BJ (cell line): ENCODE measurements at regions not wholly inside any gene's neighbourhood (a gene's known extent, or its start where the extent isn't known, plus 50 kb on each side); places are given as distances from the start of the nearest gene placed in this dataset.
A peak's percentile ranks its signal among the peaks of the same experiment; 100 is the strongest.

Source experiments
- CTCF ChIA-PET: fragments of 350-600 bp; formaldehyde crosslinking; extraction: SDS; loops from one replicate; lab custom pipeline; 2021; ENCODE audit warnings: antibody characterized with exemption, inconsistent platforms; lab: Yijun Ruan, JAX
- POLR2A ChIA-PET: fragments of 300-600 bp; sonication (Branson Sonifier 250); formaldehyde crosslinking; extraction: SDS; loops from one replicate; lab custom pipeline; 2021; ENCODE audit warnings: antibody characterized with exemption; lab: Charles Lee
- DNase-seq: peaks from one replicate; pipeline ENCODE4 v3.0.0-alpha.2; 2011; ENCODE audit warnings: low read depth
- H3K27me3 ChIP-seq: 2 replicates; pipeline ENCODE4 v1.6.0; 2011; ENCODE audit warnings: low read length; ENCODE audit not compliant: control insufficient read depth, insufficient read depth
- H3K36me3 ChIP-seq: 2 replicates; pipeline ENCODE4 v1.5.1; 2011; ENCODE audit warnings: low read length; ENCODE audit not compliant: control insufficient read depth, insufficient read depth
- H3K4me3 ChIP-seq: 2 replicates; pipeline ENCODE4 v1.5.1; 2011; ENCODE audit warnings: low read depth, mild to moderate bottlenecking, control low read depth, low read length
- TF ChIP-seq, protein P1 (sequence below): IDR thresholded peaks from 2 replicates; pipeline ENCODE4 v1.5.1; 2011; ENCODE audit warnings: low read depth, mild to moderate bottlenecking, control low read depth, inconsistent platforms, low read length, moderate library complexity; ENCODE audit not compliant: insufficient read depth

DNA sequence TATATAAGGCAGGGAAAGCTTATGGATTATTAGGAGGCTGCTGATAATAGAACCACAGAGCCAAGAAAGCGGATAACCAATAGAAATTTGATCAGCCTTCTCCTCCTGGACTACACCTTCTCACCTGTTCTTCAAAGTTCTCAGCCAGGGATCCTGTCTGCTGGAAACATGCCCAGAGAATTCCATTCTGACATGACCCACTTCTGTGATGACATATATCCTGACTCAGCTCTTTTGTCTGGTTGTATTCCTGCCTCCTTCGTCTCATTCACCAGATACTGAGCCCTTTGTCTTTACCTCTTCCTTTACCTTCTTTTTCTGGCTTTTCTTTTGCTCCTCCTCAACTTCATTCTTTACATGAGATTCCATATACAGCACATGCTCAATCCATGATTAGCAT, 576.1 kb downstream of the CDH11 start:
- POLR2A ChIA-PET = no interaction called here
- Histone ChIP-seq H3K36me3 (no peaks in the 10 kb centered on the region), H3K27me3 (no peaks in the 10 kb centered on the region), H3K4me3 (no peak overlapping the region)
- TF ChIP-seq, protein P1, sequence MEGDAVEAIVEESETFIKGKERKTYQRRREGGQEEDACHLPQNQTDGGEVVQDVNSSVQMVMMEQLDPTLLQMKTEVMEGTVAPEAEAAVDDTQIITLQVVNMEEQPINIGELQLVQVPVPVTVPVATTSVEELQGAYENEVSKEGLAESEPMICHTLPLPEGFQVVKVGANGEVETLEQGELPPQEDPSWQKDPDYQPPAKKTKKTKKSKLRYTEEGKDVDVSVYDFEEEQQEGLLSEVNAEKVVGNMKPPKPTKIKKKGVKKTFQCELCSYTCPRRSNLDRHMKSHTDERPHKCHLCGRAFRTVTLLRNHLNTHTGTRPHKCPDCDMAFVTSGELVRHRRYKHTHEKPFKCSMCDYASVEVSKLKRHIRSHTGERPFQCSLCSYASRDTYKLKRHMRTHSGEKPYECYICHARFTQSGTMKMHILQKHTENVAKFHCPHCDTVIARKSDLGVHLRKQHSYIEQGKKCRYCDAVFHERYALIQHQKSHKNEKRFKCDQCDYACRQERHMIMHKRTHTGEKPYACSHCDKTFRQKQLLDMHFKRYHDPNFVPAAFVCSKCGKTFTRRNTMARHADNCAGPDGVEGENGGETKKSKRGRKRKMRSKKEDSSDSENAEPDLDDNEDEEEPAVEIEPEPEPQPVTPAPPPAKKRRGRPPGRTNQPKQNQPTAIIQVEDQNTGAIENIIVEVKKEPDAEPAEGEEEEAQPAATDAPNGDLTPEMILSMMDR = no peak
- CTCF ChIA-PET = interaction anchor here (0.8 kb wide), 1 partner anchor 11 kb away, joined by 3 read pairs; no protein-coding TSS in a partner anchor
- DNase-seq = no peak

GRCh38 chr16:64544859-64545258, 577.0 kb downstream of the CDH11 start:
- Histone ChIP-seq H3K36me3 (no peaks in the 10 kb centered on the region), H3K4me3 (no peak overlapping the region), H3K27me3 (no peaks in the 10 kb centered on the region)
- TF ChIP-seq, protein P1 = no peak
- no peak for DNase-seq
- POLR2A ChIA-PET = no interaction called here
- CTCF ChIA-PET = interaction anchor here (1.5 kb wide), 1 partner anchor 46 kb away, joined by 3 read pairs; no protein-coding TSS in a partner anchor

- DNase-seq = peak; percentile 15
- Histone ChIP-seq H3K4me3 (no peak overlapping the region), H3K27me3 (no peaks in the 10 kb centered on the region), H3K36me3 (no peaks in the 10 kb centered on the region)
- CTCF ChIA-PET = interaction anchor here (1.5 kb wide), 1 partner anchor 45 kb away, joined by 3 read pairs; no protein-coding TSS in a partner anchor
- POLR2A ChIA-PET = interaction anchor here (0.6 kb wide), 1 partner anchor 567 kb away, joined by 4 read pairs; no protein-coding TSS in a partner anchor
- TF ChIP-seq, protein P1 = no peak
Measured at GRCh38 chr16:64543441-64543840, 578.4 kb downstream of the CDH11 start.

DNA sequence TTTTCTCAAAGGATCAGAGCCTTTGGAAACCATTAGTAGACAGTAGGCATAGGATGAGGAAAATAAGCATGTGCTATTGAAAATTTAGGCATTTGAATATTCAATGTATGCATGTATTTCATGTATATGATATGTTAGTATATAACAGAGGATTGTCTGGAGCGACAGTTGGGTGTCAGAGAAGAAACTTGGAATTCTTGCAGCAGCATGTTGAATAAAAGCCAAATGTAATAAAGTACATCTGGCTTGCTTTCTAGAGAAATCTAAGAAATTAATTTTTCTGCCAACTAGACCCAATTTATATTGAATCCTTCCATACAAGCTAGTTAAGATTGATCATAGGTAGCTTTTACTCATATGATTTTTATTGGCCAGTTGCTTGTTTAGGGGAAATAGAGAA, 578.8 kb downstream of the CDH11 start:
- ChIA-PET CTCF (interaction anchor here (1.5 kb wide), 1 partner anchor 44 kb away, joined by 3 read pairs; no protein-coding TSS in a partner anchor), POLR2A (interaction anchor here (0.6 kb wide), 1 partner anchor 567 kb away, joined by 4 read pairs; no protein-coding TSS in a partner anchor)
- DNase-seq = no peak

GRCh38 chr16:64542152-64542551, 579.7 kb downstream of the CDH11 start:
- ChIA-PET POLR2A (no interaction called here), CTCF (no interaction called here)
- Histone ChIP-seq H3K36me3 (no peaks in the 10 kb centered on the region), H3K27me3 (no peaks in the 10 kb centered on the region), H3K4me3 (no peak overlapping the region)
- TF ChIP-seq, protein P1 = no peak
- DNase-seq = no peak

More for the DNA sequence above, 578.8 kb downstream of the CDH11 start:
- Histone ChIP-seq H3K27me3 (no peaks in the 10 kb centered on the region), H3K36me3 (no peaks in the 10 kb centered on the region), H3K4me3 (no peak overlapping the region)
- TF ChIP-seq, protein P1 = no peak
